Neural progenitor cell (in vitro differentiated cells): ENCODE measurements at regions not wholly inside any gene's neighbourhood (a gene's known extent, or its start where the extent isn't known, plus 50 kb on each side); places are given as distances from the start of the nearest gene placed in this dataset.
A peak's percentile ranks its signal among the peaks of the same experiment; 100 is the strongest.

Experiments
- DNase-seq: peaks from one replicate; pipeline ENCODE4 v3.0.0-alpha.2; 2016; ENCODE audit warnings: low spot score
- H2AFZ ChIP-seq: fragments of 200-600 bp; sonication (generic); replicated peaks from 2 replicates; pipeline ENCODE4 v1.6.1; 2016; ENCODE audit warnings: antibody characterized with exemption
- H3F3A ChIP-seq: fragments of 200-600 bp; sonication (generic); 2 replicates; pipeline ENCODE4 v1.6.1; 2016; ENCODE audit warnings: antibody characterized with exemption, low read depth
- H3K27ac ChIP-seq: fragments of 200-600 bp; sonication (generic); 2 replicates; pipeline ENCODE4 v1.5.1; 2016; ENCODE audit warnings: mild to moderate bottlenecking
- H3K27me3 ChIP-seq: fragments of 200-600 bp; sonication (generic); 2 replicates; pipeline ENCODE4 v1.6.1; 2016; ENCODE audit warnings: mild to moderate bottlenecking, moderate library complexity
- H3K36me3 ChIP-seq: fragments of 200-600 bp; sonication (generic); 2 replicates; pipeline ENCODE4 v1.5.1; 2016
- H3K4me1 ChIP-seq: fragments of 200-600 bp; sonication (generic); 2 replicates; pipeline ENCODE4 v1.6.1; 2016; ENCODE audit warnings: mixed run types
- H3K4me2 ChIP-seq: fragments of 200-600 bp; sonication (generic); 2 replicates; pipeline ENCODE4 v1.6.1; 2016
- H3K4me3 ChIP-seq: fragments of 200-600 bp; sonication (generic); 2 replicates; pipeline ENCODE4 v1.5.1; 2016
- H3K79me2 ChIP-seq: fragments of 200-600 bp; sonication (generic); 2 replicates; pipeline ENCODE4 v1.6.1; 2016; ENCODE audit warnings: low read depth
- H3K9ac ChIP-seq: fragments of 200-600 bp; sonication (generic); 2 replicates; pipeline ENCODE4 v1.6.1; 2016
- H3K9me3 ChIP-seq: fragments of 200-600 bp; sonication (generic); 2 replicates; pipeline ENCODE4 v1.5.1; 2016; ENCODE audit warnings: low read depth
- H4K20me1 ChIP-seq: fragments of 200-600 bp; sonication (generic); 2 replicates; pipeline ENCODE4 v1.6.1; 2016; ENCODE audit warnings: low read depth
- H3K27ac Mint-ChIP-seq: 3 replicates; pipeline ENCODE4 v1.8.0; 2021; ENCODE audit warnings: mixed read lengths
- H3K27me3 Mint-ChIP-seq: 2 replicates; pipeline ENCODE4 v1.8.0; 2022; ENCODE audit warnings: low read depth, mild to moderate bottlenecking, inconsistent platforms, moderate library complexity, mixed read lengths; ENCODE audit not compliant: insufficient read depth
- H3K36me3 Mint-ChIP-seq: 3 replicates; pipeline ENCODE4 v1.8.0; 2021; ENCODE audit warnings: mixed read lengths
- H3K4me1 Mint-ChIP-seq: 3 replicates; pipeline ENCODE4 v1.8.0; 2021; ENCODE audit warnings: mixed read lengths
- H3K4me3 Mint-ChIP-seq: 3 replicates; pipeline ENCODE4 v1.8.0; 2021; ENCODE audit warnings: mild to moderate bottlenecking, moderate library complexity, mixed read lengths
- H3K9me3 Mint-ChIP-seq: 3 replicates; pipeline ENCODE4 v1.8.0; 2020; ENCODE audit warnings: mixed read lengths
- CTCF ChIP-seq: fragments of 200-600 bp; sonication (generic); IDR thresholded peaks from 2 replicates; pipeline ENCODE4 v1.5.1; 2017; ENCODE audit warnings: antibody characterized with exemption, mild to moderate bottlenecking
- EZH2 ChIP-seq: fragments of 200-600 bp; sonication (generic); IDR thresholded peaks from 2 replicates; pipeline ENCODE4 v1.6.1; 2017; ENCODE audit warnings: antibody characterized with exemption, mild to moderate bottlenecking, moderate library complexity
- EZH2phosphoT487 ChIP-seq: fragments of 200-600 bp; sonication (generic); IDR thresholded peaks from 2 replicates; pipeline ENCODE4 v1.6.1; 2017; ENCODE audit warnings: antibody characterized with exemption

DNA sequence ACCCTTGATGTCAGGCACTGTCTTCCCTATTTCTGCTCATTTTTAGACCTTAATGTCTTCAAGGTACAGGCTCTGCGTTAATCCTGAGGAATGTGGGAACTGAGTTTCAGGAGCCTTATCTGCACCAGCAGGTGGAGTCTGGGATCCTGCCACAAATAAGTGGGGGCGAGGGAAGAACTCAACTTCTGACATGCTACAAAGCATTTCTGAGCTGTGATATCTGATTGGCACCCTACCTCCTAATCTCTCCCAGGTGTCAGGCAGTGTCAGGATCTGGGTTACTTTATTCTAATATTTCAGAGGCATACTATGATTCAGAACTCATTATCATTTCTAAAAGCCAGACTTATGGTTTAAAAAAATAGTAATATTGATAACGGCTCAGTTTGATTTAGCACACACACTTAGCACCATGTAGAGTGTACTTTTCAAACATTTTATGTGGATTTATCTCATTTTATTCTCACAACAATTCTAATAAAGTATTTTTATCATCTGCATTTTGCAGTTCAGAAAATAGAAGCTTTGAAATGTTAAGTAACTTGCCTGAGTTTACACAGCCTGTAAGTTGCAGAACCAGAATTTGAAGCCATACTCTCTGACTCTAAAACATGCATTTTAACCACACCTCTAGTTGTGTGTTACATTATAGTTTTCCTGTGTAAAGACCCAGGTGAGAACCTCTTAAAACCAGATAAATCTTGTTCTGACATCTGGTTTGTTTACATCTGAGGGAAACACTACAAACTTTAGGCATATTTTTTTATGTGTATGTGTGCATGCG is 358.6 kb downstream of the TDRD3 start:
- no peak overlapping the region for H3K4me3 ChIP-seq
- H3K4me1 Mint-ChIP-seq, result peaks cover 67% of the 10 kb centered on the region
- no peak overlapping the region for H3K9ac ChIP-seq
- H3K79me2 ChIP-seq, result no peaks in the 10 kb centered on the region
- H3K27me3 Mint-ChIP-seq, result no peaks in the 10 kb centered on the region
- peaks cover 3% of the 10 kb centered on the region for H3K9me3 Mint-ChIP-seq
- no peaks in the 10 kb centered on the region for H4K20me1 ChIP-seq
- H3K36me3 ChIP-seq, result no peaks in the 10 kb centered on the region
- H3K4me3 Mint-ChIP-seq, result no peak overlapping the region
- no peaks in the 10 kb centered on the region for H3K36me3 Mint-ChIP-seq
- H3K9me3 ChIP-seq, result no peaks in the 10 kb centered on the region
- H3K4me2 ChIP-seq, result peak overlapping the region; percentile 64
- H3K4me1 ChIP-seq, result peaks cover 51% of the 10 kb centered on the region
- peak overlapping the region; percentile 90 for H3K27ac ChIP-seq
- DNase-seq, result peak; percentile 66
- no peak overlapping the region for H2AFZ ChIP-seq
- H3F3A ChIP-seq, result peaks cover 27% of the 10 kb centered on the region
- TF ChIP-seq CTCF, result peak; percentile 45
- TF ChIP-seq EZH2, result no peak
- H3K27me3 ChIP-seq, result no peaks in the 10 kb centered on the region
- H3K27ac Mint-ChIP-seq, result peak overlapping the region; percentile 92

- H3K9me3 ChIP-seq, result no peaks in the 10 kb centered on the region
- peak overlapping the region; percentile 90 for H3K27ac ChIP-seq
- no peaks in the 10 kb centered on the region for H3K27me3 ChIP-seq
- peak overlapping the region; percentile 64 for H3K4me2 ChIP-seq
- peak; percentile 54 for DNase-seq
- Mint-ChIP-seq H3K27me3 (no peaks in the 10 kb centered on the region), H3K36me3 (no peaks in the 10 kb centered on the region), H3K27ac (peak overlapping the region; percentile 91), H3K4me3 (no peak overlapping the region), H3K4me1 (peaks cover 59% of the 10 kb centered on the region), H3K9me3 (peaks cover 6% of the 10 kb centered on the region)
- H3K4me3 ChIP-seq, result peak overlapping the region; percentile 20
- no peak overlapping the region for H3K9ac ChIP-seq
- TF ChIP-seq EZH2phosphoT487 (no peak), CTCF (no peak), EZH2 (no peak)
- peaks cover 46% of the 10 kb centered on the region for H3K4me1 ChIP-seq
- H2AFZ ChIP-seq, result peak overlapping the region; percentile 79
- H3F3A ChIP-seq, result peaks cover 27% of the 10 kb centered on the region
- H3K79me2 ChIP-seq, result no peaks in the 10 kb centered on the region
- H4K20me1 ChIP-seq, result no peaks in the 10 kb centered on the region
- no peaks in the 10 kb centered on the region for H3K36me3 ChIP-seq
Observed at GRCh38 chr13:60754211-60755090, 357.4 kb downstream of the TDRD3 start.

DNA sequence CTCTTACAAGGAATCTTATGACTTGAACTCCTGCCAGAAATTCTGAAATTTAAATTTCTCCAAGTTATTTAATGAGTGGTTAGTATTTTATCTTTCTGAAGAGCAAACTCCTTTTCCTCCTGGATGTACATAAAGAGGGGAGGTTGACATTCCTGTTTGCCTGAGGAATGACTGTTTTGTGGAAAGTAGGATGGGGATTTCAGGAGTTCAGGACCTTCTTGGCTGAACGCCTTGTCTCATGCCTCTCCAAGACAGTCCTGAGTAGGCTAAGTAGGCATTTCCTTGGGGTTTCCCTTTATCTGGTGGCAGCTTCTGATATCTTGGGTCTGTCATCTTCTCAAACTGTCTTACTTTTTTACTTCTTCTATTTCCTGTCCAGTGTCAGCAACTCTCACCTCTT is 356.6 kb downstream of the TDRD3 start:
- Mint-ChIP-seq H3K4me3 (no peak overlapping the region), H3K4me1 (peaks cover 53% of the 10 kb centered on the region), H3K36me3 (no peaks in the 10 kb centered on the region), H3K27ac (peak overlapping the region; percentile 67), H3K27me3 (no peaks in the 10 kb centered on the region), H3K9me3 (peaks cover 6% of the 10 kb centered on the region)
- H2AFZ ChIP-seq, result peak overlapping the region; percentile 28
- H3K27me3 ChIP-seq, result no peaks in the 10 kb centered on the region
- TF ChIP-seq CTCF (no peak), EZH2phosphoT487 (no peak), EZH2 (no peak)
- no peaks in the 10 kb centered on the region for H3K36me3 ChIP-seq
- no peaks in the 10 kb centered on the region for H3K9me3 ChIP-seq
- peaks cover 27% of the 10 kb centered on the region for H3F3A ChIP-seq
- H3K79me2 ChIP-seq, result no peaks in the 10 kb centered on the region
- no peak overlapping the region for H3K4me3 ChIP-seq
- no peak overlapping the region for H3K9ac ChIP-seq
- no peaks in the 10 kb centered on the region for H4K20me1 ChIP-seq
- peaks cover 39% of the 10 kb centered on the region for H3K4me1 ChIP-seq
- peak overlapping the region; percentile 90 for H3K27ac ChIP-seq
- DNase-seq, result no peak
- H3K4me2 ChIP-seq, result peak overlapping the region; percentile 64
